ENCODE measurements at regions not wholly inside any gene's neighbourhood (a gene's known extent, or its start where the extent isn't known, plus 50 kb on each side); places are given as distances from the start of the nearest gene placed in this dataset.
"Not testable (repeated sequence)": the region's sequence is repeated elsewhere in the genome, so short reads cannot be mapped to it uniquely, and the experiment has no call there.

- Histone ChIP-seq H3K36me3 (no peaks in the 10 kb centered on the region), H3K4me3 (no peak overlapping the region), H3K27ac (no peak overlapping the region), H3K9me3 (peaks cover 0 to 3% of the 10 kb centered on the region in 2 donors), H3K4me1 (no peaks in the 10 kb centered on the region), H3K27me3 (peaks cover 4 to 10% of the 10 kb centered on the region in 2 donors)
- intact Hi-C loops (cut with DNase I) = loop anchor here in 1 of 2 donors (10.0 kb wide), 1 partner anchor 225 kb away; the partner anchor contains the start of gene EGR2
- no peak for ATAC-seq
- DNase-seq = no peak
- TF ChIP-seq CTCF (IDR thresholded peaks at IDR 0.05) = no peak
Measured at GRCh38 chr10:62589689-62590088, 214.8 kb upstream of the ADO start.

- Histone ChIP-seq H3K4me3 (no peak overlapping the region), H3K4me1 (no peaks in the 10 kb centered on the region), H3K27ac (no peak overlapping the region), H3K27me3 (peaks cover 4 to 10% of the 10 kb centered on the region in 2 donors), H3K36me3 (no peaks in the 10 kb centered on the region), H3K9me3 (peaks cover 0 to 3% of the 10 kb centered on the region in 2 donors)
- no peak for TF ChIP-seq CTCF (IDR thresholded peaks at IDR 0.05)
- DNase-seq = no peak
- intact Hi-C loops (cut with DNase I) = loop anchor here in 1 of 2 donors (10.0 kb wide), 1 partner anchor 224 kb away; the partner anchor contains the start of gene EGR2
- ATAC-seq = no peak
Measured at GRCh38 chr10:62590306-62590705, 214.2 kb upstream of the ADO start.

- intact Hi-C loops (cut with DNase I) = loop anchor here in 1 of 2 donors (10.0 kb wide), 1 partner anchor 221 kb away; the partner anchor contains the start of gene EGR2
- ATAC-seq = peak; percentile 94
Measured at GRCh38 chr10:62594093-62594520, 210.4 kb upstream of the ADO start.

GRCh38 chr10:62597226-62597625 lies 207.3 kb upstream of the ADO start:
- peaks cover 0 to 8% of the 10 kb centered on the region in 2 donors for H3K27me3 ChIP-seq
- no peaks in the 10 kb centered on the region for H3K4me1 ChIP-seq
- H3K9me3 ChIP-seq = peaks cover 0 to 3% of the 10 kb centered on the region in 2 donors
- no peaks in the 10 kb centered on the region for H3K36me3 ChIP-seq
- TF ChIP-seq CTCF (IDR thresholded peaks at IDR 0.05) = no peak
- H3K27ac ChIP-seq = no peak overlapping the region
- intact Hi-C loops (cut with DNase I) = loop anchor here in 1 of 2 donors (10.0 kb wide), 1 partner anchor 218 kb away; the partner anchor contains the start of gene EGR2
- ATAC-seq (no peak), DNase-seq (no peak)
- H3K4me3 ChIP-seq = no peak overlapping the region

More at GRCh38 chr10:62594093-62594520, 210.4 kb upstream of the ADO start:
- peak; percentile 82 to 85 for TF ChIP-seq CTCF (IDR thresholded peaks at IDR 0.05)
- Histone ChIP-seq H3K4me3 (no peak overlapping the region), H3K27ac (no peak overlapping the region), H3K9me3 (no peaks in the 10 kb centered on the region), H3K36me3 (no peaks in the 10 kb centered on the region), H3K4me1 (no peaks in the 10 kb centered on the region), H3K27me3 (peaks cover 10 to 12% of the 10 kb centered on the region in 2 donors)
- peak; percentile 36 to 85 (median 64) for DNase-seq

- intact Hi-C loops (cut with DNase I) = loop anchor here in 1 of 2 donors (10.0 kb wide), 1 partner anchor 216 kb away; the partner anchor contains the start of gene EGR2
- Histone ChIP-seq H3K4me3 (no peak overlapping the region), H3K27ac (no peak overlapping the region), H3K27me3 (peaks cover 0 to 8% of the 10 kb centered on the region in 2 donors), H3K36me3 (no peaks in the 10 kb centered on the region), H3K4me1 (no peaks in the 10 kb centered on the region), H3K9me3 (peaks cover 0 to 3% of the 10 kb centered on the region in 2 donors)
- DNase-seq (no peak), ATAC-seq (no peak)
- no peak for TF ChIP-seq CTCF (IDR thresholded peaks at IDR 0.05)
Measured at GRCh38 chr10:62599161-62599560, 205.4 kb upstream of the ADO start.

- H3K4me1 ChIP-seq; DNase-seq; H3K27ac ChIP-seq; H3K4me3 ChIP-seq; H3K36me3 ChIP-seq; H3K9me3 ChIP-seq; intact Hi-C loops (cut with DNase I); ATAC-seq; H3K27me3 ChIP-seq: not testable (repeated sequence)
Measured at GRCh38 chr10:62606551-62606950, 198.0 kb upstream of the ADO start.

GRCh38 chr10:62608189-62608875 lies 196.2 kb upstream of the ADO start:
- H3K27me3 ChIP-seq; H3K36me3 ChIP-seq; DNase-seq; H3K4me3 ChIP-seq; H3K9me3 ChIP-seq; H3K4me1 ChIP-seq; ATAC-seq; intact Hi-C loops (cut with DNase I); H3K27ac ChIP-seq: not testable (repeated sequence)
